Peyer's patch (tissue), 4 donors: ENCODE measurements at regions not wholly inside any gene's neighbourhood (a gene's known extent, or its start where the extent isn't known, plus 50 kb on each side); places are given as distances from the start of the nearest gene placed in this dataset.

Experiments used
- POLR2A ChIP-seq, 2 donors: fragments of 450-650 bp; IDR thresholded peaks; one replicate each; pipeline ENCODE4 v1.5.1; 2017; ENCODE audit warnings: antibody characterized with exemption in 2 of 2, mild to moderate bottlenecking in 2 of 2, moderate library complexity in 2 of 2
- TF ChIP-seq, protein P1 (sequence below), 6 experiments: fragments of 450-650 bp in 4 of 6; fragments of 200-600 bp in 2 of 6; sonication (generic) in 1 of 6; IDR thresholded peaks; one replicate each; pipeline ENCODE4 v1.5.1; 2017 to 2019; ENCODE audit warnings: antibody characterized with exemption in 6 of 6, mild to moderate bottlenecking in 3 of 6, moderate library complexity in 1 of 6

DNA sequence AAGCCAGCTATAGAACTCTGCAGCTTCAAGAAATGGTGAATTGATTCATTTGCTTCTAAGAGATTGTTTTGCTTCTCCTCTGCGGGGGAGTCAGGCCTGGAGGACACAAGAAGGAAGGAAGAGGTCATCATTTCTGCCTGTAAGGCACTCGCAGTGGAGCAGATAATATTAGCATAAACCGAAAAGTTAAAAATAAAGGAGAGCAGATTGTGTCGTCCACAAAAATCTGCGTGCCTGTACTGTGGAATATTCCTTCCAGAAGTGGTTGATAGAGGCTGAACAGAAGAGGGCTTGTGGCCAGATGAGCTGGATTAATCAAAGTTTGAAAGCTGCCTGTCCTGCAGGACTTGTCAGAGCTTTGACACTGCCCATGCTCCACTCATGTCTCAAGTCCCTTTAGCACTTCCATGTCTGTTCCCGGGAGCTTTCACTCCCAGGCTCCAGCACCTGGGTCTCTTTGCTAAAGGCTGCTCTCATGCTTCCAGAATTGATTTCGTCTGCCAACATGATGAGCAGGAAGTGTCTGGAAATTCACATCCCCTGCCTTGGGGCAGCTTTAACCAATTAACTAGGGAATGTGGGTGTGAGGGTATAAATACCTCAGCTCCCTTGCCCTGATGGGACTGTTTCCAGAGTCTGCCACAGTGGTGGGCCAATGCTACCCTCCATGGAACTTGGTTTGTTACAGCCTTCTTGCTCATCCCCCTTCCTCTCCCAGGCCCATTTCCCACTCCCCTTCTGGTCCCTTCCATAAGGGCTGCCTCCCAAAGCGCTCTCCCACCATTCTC is 65.1 kb upstream of the STX16 start:
- no peak for TF ChIP-seq POLR2A (IDR thresholded peaks at IDR 0.05)
- TF ChIP-seq, protein P1, sequence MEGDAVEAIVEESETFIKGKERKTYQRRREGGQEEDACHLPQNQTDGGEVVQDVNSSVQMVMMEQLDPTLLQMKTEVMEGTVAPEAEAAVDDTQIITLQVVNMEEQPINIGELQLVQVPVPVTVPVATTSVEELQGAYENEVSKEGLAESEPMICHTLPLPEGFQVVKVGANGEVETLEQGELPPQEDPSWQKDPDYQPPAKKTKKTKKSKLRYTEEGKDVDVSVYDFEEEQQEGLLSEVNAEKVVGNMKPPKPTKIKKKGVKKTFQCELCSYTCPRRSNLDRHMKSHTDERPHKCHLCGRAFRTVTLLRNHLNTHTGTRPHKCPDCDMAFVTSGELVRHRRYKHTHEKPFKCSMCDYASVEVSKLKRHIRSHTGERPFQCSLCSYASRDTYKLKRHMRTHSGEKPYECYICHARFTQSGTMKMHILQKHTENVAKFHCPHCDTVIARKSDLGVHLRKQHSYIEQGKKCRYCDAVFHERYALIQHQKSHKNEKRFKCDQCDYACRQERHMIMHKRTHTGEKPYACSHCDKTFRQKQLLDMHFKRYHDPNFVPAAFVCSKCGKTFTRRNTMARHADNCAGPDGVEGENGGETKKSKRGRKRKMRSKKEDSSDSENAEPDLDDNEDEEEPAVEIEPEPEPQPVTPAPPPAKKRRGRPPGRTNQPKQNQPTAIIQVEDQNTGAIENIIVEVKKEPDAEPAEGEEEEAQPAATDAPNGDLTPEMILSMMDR (IDR thresholded peaks at IDR 0.05): no peak
